ENCODE measurements at regions not wholly inside any gene's neighbourhood (a gene's known extent, or its start where the extent isn't known, plus 50 kb on each side); places are given as distances from the start of the nearest gene placed in this dataset.

- TF ChIP-seq AR (CRISPR knock-in tag; IDR thresholded peaks at IDR 0.05): no peak
- TF ChIP-seq, protein P1, sequence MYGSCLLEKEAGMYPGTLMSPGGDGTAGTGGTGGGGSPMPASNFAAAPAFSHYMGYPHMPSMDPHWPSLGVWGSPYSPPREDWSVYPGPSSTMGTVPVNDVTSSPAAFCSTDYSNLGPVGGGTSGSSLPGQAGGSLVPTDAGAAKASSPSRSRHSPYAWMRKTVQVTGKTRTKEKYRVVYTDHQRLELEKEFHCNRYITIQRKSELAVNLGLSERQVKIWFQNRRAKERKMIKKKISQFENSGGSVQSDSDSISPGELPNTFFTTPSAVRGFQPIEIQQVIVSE (CRISPR knock-in tag; IDR thresholded peaks at IDR 0.05; ENCODE audit: borderline replicate concordance): no peak
- TF ChIP-seq, protein P2, sequence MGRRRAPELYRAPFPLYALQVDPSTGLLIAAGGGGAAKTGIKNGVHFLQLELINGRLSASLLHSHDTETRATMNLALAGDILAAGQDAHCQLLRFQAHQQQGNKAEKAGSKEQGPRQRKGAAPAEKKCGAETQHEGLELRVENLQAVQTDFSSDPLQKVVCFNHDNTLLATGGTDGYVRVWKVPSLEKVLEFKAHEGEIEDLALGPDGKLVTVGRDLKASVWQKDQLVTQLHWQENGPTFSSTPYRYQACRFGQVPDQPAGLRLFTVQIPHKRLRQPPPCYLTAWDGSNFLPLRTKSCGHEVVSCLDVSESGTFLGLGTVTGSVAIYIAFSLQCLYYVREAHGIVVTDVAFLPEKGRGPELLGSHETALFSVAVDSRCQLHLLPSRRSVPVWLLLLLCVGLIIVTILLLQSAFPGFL (CRISPR knock-in tag; IDR thresholded peaks at IDR 0.05; ENCODE audit: borderline replicate concordance): no peak
Measured at GRCh38 chr3:175980486-175981090, 1121.5 kb downstream of the NAALADL2 start (continued).

DNA sequence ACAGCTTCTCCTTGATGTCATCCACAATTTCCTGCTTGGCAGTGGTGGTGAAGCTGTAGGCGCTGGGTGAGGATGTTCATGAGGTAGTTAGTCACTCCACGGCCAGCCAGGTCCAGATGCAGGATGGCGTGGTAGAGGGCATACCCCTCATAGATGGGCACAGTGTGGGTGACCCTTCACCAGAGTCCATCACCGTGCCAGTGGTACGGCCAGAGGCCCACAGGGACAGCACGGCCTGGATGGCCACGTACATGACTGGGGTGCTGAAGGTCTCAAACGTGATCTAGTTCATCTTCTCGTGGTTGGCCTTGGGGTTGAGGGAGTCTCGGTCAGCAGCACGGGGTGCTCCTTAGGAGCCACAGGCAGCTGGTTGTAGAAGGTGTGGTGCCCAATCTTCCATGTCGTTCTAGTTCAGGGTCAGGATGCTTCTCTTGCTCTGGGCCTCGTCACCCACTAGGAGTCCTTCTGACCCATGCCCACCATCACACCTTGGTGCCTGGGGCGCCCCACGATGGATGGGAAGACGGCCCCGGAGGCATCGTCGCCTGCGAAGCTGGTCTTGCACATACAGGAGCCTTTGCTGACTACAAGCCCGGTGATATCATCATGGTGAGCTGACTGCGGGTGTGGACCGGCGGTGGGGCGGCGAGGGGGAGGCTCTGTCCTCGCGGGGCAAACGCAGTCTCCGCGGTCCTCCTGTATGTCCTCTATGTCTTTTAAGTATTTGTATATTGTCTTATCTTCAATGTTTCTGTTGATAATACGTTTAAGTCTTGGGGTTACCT lies 1119.0 kb downstream of the NAALADL2 start:
- ATAC-seq (no peak), DNase-seq (ENCODE audit: low spot score) (no peak)
- no peaks in the 10 kb centered on the region for H3K27me3 Mint-ChIP-seq (ENCODE audit: low read depth)
- H3K4me1 Mint-ChIP-seq: no peaks in the 10 kb centered on the region
- TF ChIP-seq, protein P3, sequence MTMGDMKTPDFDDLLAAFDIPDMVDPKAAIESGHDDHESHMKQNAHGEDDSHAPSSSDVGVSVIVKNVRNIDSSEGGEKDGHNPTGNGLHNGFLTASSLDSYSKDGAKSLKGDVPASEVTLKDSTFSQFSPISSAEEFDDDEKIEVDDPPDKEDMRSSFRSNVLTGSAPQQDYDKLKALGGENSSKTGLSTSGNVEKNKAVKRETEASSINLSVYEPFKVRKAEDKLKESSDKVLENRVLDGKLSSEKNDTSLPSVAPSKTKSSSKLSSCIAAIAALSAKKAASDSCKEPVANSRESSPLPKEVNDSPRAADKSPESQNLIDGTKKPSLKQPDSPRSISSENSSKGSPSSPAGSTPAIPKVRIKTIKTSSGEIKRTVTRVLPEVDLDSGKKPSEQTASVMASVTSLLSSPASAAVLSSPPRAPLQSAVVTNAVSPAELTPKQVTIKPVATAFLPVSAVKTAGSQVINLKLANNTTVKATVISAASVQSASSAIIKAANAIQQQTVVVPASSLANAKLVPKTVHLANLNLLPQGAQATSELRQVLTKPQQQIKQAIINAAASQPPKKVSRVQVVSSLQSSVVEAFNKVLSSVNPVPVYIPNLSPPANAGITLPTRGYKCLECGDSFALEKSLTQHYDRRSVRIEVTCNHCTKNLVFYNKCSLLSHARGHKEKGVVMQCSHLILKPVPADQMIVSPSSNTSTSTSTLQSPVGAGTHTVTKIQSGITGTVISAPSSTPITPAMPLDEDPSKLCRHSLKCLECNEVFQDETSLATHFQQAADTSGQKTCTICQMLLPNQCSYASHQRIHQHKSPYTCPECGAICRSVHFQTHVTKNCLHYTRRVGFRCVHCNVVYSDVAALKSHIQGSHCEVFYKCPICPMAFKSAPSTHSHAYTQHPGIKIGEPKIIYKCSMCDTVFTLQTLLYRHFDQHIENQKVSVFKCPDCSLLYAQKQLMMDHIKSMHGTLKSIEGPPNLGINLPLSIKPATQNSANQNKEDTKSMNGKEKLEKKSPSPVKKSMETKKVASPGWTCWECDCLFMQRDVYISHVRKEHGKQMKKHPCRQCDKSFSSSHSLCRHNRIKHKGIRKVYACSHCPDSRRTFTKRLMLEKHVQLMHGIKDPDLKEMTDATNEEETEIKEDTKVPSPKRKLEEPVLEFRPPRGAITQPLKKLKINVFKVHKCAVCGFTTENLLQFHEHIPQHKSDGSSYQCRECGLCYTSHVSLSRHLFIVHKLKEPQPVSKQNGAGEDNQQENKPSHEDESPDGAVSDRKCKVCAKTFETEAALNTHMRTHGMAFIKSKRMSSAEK (CRISPR knock-in tag; IDR thresholded peaks at IDR 0.05; ENCODE audit: borderline replicate concordance): no peak
- TF ChIP-seq MLX (CRISPR knock-in tag; IDR thresholded peaks at IDR 0.05) (no peak), ETV6 (CRISPR knock-in tag; IDR thresholded peaks at IDR 0.05) (no peak), USF1 (CRISPR knock-in tag; IDR thresholded peaks at IDR 0.05) (no peak), NR2C2 (CRISPR knock-in tag; IDR thresholded peaks at IDR 0.05) (no peak), ZNF512 (CRISPR knock-in tag; IDR thresholded peaks at IDR 0.05; ENCODE audit: borderline replicate concordance) (no peak), SMAD4 (CRISPR knock-in tag; IDR thresholded peaks at IDR 0.05) (no peak), ESRRA (CRISPR knock-in tag; IDR thresholded peaks at IDR 0.05; ENCODE audit: borderline replicate concordance) (no peak), ATF2 (CRISPR knock-in tag; IDR thresholded peaks at IDR 0.05; ENCODE audit: borderline replicate concordance, low read depth) (no peak)
- TF ChIP-seq, protein P4, sequence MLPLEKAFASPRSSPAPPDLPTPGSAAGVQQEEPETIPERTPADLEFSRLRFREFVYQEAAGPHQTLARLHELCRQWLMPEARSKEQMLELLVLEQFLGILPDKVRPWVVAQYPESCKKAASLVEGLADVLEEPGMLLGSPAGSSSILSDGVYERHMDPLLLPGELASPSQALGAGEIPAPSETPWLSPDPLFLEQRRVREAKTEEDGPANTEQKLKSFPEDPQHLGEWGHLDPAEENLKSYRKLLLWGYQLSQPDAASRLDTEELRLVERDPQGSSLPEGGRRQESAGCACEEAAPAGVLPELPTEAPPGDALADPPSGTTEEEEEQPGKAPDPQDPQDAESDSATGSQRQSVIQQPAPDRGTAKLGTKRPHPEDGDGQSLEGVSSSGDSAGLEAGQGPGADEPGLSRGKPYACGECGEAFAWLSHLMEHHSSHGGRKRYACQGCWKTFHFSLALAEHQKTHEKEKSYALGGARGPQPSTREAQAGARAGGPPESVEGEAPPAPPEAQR (CRISPR knock-in tag; IDR thresholded peaks at IDR 0.05): no peak
- TF ChIP-seq, protein P5, sequence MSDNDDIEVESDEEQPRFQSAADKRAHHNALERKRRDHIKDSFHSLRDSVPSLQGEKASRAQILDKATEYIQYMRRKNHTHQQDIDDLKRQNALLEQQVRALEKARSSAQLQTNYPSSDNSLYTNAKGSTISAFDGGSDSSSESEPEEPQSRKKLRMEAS (CRISPR knock-in tag; IDR thresholded peaks at IDR 0.05): no peak
- no peak overlapping the region for H3K4me3 Mint-ChIP-seq
- peaks cover 9% of the 10 kb centered on the region for H3K36me3 Mint-ChIP-seq
- CTCF ChIA-PET: no interaction called here
- H3K27ac Mint-ChIP-seq: no peak overlapping the region
- peaks cover 23% of the 10 kb centered on the region for H3K9me3 Mint-ChIP-seq
- POLR2A ChIA-PET: no interaction called here

Measured in WTC11 (cell line).